Breast epithelium (tissue), 3 donors: ENCODE measurements at regions not wholly inside any gene's neighbourhood (a gene's known extent, or its start where the extent isn't known, plus 50 kb on each side); places are given as distances from the start of the nearest gene placed in this dataset.

ENCODE experiments used
- POLR2A ChIP-seq: fragments of 450-650 bp; IDR thresholded peaks from one replicate; pipeline ENCODE4 v1.6.1; 2016; ENCODE audit warnings: antibody characterized with exemption, mild to moderate bottlenecking, moderate library complexity
- TF ChIP-seq, protein P1 (sequence below), 3 donors: fragments of 450-650 bp; IDR thresholded peaks; one replicate each; pipeline ENCODE4 v1.5.1; 2016 to 2017; ENCODE audit warnings: antibody characterized with exemption in 3 of 3, mild to moderate bottlenecking in 3 of 3, moderate library complexity in 3 of 3

DNA sequence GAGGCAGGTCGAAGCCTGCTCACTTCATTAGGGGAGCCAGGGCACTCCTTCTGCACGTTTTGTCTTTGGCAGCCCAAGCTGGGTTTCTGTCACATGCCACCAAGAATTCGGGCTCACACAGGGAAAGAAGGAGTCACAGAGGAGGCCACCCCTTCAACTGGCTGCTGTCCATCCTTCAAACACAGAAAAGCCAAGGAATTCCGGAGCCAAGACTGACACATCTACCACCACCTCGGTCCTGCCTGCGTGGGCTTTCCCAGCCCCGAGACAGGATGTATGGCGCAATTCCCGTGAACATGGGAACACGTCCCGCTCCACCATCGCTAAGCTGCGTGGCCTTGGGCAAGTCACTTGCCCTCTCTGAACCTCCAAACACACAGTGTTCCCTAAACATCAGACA is 70.4 kb downstream of the NCOR2 start:
- TF ChIP-seq, protein P1, sequence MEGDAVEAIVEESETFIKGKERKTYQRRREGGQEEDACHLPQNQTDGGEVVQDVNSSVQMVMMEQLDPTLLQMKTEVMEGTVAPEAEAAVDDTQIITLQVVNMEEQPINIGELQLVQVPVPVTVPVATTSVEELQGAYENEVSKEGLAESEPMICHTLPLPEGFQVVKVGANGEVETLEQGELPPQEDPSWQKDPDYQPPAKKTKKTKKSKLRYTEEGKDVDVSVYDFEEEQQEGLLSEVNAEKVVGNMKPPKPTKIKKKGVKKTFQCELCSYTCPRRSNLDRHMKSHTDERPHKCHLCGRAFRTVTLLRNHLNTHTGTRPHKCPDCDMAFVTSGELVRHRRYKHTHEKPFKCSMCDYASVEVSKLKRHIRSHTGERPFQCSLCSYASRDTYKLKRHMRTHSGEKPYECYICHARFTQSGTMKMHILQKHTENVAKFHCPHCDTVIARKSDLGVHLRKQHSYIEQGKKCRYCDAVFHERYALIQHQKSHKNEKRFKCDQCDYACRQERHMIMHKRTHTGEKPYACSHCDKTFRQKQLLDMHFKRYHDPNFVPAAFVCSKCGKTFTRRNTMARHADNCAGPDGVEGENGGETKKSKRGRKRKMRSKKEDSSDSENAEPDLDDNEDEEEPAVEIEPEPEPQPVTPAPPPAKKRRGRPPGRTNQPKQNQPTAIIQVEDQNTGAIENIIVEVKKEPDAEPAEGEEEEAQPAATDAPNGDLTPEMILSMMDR (IDR thresholded peaks at IDR 0.05), result no peak
- TF ChIP-seq POLR2A, result no peak
